ENCODE measurements at regions not wholly inside any gene's neighbourhood (a gene's known extent, or its start where the extent isn't known, plus 50 kb on each side); places are given as distances from the start of the nearest gene placed in this dataset.

DNA sequence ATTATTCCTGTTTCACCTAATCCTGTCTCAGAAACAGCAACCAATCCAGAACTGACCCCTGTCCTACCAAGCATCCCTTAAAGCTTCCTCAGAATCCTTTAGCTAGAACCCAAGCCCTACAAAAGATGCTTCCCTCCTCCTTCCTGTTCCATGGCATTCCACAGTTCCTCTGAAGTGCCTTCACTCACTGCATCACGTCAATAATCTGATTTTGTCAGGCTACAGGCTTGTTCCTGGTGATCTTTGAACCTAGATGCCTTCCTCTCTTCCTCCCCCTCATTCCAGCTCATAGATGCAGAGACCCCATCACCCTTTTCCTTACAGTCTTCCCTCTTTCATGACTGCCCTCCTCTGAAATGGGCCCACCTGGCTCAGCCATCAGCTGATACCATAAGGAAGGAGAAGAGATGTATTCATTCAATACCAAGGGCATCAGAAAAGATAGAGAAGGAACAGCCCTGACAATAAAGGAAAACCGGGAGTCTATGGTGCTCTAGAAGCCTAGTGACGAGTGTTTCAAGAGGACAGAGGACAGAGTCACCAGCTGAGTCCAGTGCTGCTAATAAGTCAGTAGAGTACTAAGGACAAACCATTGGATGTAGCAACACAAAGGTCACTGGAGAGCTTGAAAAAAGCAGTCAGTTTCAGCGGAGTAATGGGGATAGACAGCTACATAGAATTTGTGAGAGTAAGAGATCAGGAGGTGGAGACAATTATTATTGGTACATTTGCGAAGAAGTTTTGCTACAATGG is 62.5 kb upstream of the SPDEF start:
- H3K27me3 Mint-ChIP-seq (ENCODE audit: unreplicated experiment) = no peaks in the 10 kb centered on the region
- TF ChIP-seq, protein P1, sequence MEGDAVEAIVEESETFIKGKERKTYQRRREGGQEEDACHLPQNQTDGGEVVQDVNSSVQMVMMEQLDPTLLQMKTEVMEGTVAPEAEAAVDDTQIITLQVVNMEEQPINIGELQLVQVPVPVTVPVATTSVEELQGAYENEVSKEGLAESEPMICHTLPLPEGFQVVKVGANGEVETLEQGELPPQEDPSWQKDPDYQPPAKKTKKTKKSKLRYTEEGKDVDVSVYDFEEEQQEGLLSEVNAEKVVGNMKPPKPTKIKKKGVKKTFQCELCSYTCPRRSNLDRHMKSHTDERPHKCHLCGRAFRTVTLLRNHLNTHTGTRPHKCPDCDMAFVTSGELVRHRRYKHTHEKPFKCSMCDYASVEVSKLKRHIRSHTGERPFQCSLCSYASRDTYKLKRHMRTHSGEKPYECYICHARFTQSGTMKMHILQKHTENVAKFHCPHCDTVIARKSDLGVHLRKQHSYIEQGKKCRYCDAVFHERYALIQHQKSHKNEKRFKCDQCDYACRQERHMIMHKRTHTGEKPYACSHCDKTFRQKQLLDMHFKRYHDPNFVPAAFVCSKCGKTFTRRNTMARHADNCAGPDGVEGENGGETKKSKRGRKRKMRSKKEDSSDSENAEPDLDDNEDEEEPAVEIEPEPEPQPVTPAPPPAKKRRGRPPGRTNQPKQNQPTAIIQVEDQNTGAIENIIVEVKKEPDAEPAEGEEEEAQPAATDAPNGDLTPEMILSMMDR (IDR thresholded peaks at IDR 0.05) = no peak
- H3K36me3 Mint-ChIP-seq (ENCODE audit: unreplicated experiment) = no peaks in the 10 kb centered on the region
- H3K4me3 Mint-ChIP-seq (ENCODE audit: unreplicated experiment) = no peak overlapping the region
- no peaks in the 10 kb centered on the region for H3K9me3 Mint-ChIP-seq (ENCODE audit: unreplicated experiment)
- H3K4me1 Mint-ChIP-seq (ENCODE audit: unreplicated experiment) = peaks cover 4% of the 10 kb centered on the region
- H3K27ac Mint-ChIP-seq (ENCODE audit: unreplicated experiment) = no peak overlapping the region
- no peak for DNase-seq (ENCODE audit: extremely low spot score, unreplicated experiment)

DNA sequence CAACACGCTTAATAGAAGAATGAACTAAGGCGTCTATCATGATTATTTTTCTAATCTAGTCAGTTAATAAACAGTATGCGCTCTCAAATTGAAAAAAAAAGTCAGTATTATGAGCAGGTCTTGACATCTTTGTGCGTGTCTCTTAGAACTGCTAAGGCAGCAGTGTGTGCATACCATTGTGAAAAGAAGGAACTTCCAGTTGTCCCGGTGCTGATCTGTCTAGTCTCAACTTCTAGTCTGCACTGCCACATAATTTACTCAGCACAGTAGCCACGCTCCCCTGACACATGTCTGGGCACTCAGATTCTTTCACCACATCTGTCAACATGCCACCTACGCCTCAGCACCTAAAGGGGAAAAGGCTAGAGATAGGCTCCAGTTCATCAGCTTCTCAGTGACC is 61.1 kb upstream of the SPDEF start:
- no peak overlapping the region for H3K27ac Mint-ChIP-seq (ENCODE audit: unreplicated experiment)
- TF ChIP-seq, protein P1 (IDR thresholded peaks at IDR 0.05) = no peak
- peaks cover 4% of the 10 kb centered on the region for H3K4me1 Mint-ChIP-seq (ENCODE audit: unreplicated experiment)
- DNase-seq (ENCODE audit: extremely low spot score, unreplicated experiment) = no peak
- no peak overlapping the region for H3K4me3 Mint-ChIP-seq (ENCODE audit: unreplicated experiment)
- no peaks in the 10 kb centered on the region for H3K27me3 Mint-ChIP-seq (ENCODE audit: unreplicated experiment)
- H3K36me3 Mint-ChIP-seq (ENCODE audit: unreplicated experiment) = no peaks in the 10 kb centered on the region
- H3K9me3 Mint-ChIP-seq (ENCODE audit: unreplicated experiment) = no peaks in the 10 kb centered on the region

DNA sequence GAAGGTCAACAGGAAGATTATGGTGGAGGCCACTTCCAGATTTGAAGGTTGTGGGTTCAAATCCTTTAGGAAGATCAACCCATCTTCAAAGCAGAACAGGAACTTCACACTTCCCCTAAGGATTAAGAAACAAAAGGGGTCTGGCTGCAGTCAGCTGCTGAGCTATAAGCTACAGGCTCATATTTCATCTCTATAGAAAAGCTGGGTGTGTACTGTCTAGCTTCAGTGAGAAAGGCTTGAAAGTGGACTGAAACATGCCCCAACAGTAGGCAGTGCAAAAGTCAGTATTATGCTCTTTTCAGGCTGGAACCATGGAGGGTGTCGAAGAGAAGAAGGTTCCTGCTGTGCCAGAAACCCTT is 60.1 kb upstream of the SPDEF start:
- H3K36me3 Mint-ChIP-seq (ENCODE audit: unreplicated experiment) = no peaks in the 10 kb centered on the region
- H3K27ac Mint-ChIP-seq (ENCODE audit: unreplicated experiment) = peak overlapping the region; percentile 67
- H3K27me3 Mint-ChIP-seq (ENCODE audit: unreplicated experiment) = no peaks in the 10 kb centered on the region
- DNase-seq (ENCODE audit: extremely low spot score, unreplicated experiment) = no peak
- peaks cover 8% of the 10 kb centered on the region for H3K4me1 Mint-ChIP-seq (ENCODE audit: unreplicated experiment)
- no peaks in the 10 kb centered on the region for H3K9me3 Mint-ChIP-seq (ENCODE audit: unreplicated experiment)
- no peak overlapping the region for H3K4me3 Mint-ChIP-seq (ENCODE audit: unreplicated experiment)
- TF ChIP-seq, protein P1 (IDR thresholded peaks at IDR 0.05) = no peak

DNA sequence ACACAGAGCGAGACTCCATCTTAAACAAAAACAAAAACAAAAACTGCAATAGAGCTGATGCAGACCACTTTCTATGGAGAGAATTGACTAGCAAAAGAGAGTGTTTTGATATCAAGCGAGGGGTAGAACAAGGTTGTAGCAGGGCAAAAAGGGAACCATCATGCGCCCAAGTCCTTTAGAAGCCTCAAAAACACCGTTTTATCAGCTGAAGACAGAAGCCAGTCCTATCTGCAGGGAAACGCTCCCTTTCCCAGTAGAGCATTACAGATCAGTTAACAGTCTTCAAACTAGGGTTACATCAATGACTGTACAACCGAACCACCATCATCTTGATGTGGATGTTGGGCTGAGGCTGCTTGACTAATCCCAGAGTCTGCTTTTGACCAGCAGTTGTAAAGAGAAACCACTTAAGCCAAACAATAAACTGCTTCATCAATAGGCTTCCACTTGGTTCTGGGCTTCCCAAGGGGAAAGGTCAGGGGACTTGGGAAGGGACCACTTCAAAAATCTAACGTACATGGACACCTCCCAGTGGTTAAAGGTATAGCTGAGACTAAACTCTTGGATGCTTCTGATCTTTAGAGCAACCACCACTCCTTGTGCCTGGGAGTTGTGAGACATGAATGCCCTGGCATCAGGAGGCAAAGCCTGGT is 59.6 kb upstream of the SPDEF start:
- DNase-seq (ENCODE audit: extremely low spot score, unreplicated experiment) = no peak
- no peak overlapping the region for H3K4me3 Mint-ChIP-seq (ENCODE audit: unreplicated experiment)
- no peaks in the 10 kb centered on the region for H3K9me3 Mint-ChIP-seq (ENCODE audit: unreplicated experiment)
- H3K4me1 Mint-ChIP-seq (ENCODE audit: unreplicated experiment) = peaks cover 11% of the 10 kb centered on the region
- H3K27me3 Mint-ChIP-seq (ENCODE audit: unreplicated experiment) = no peaks in the 10 kb centered on the region
- H3K27ac Mint-ChIP-seq (ENCODE audit: unreplicated experiment) = no peak overlapping the region
- TF ChIP-seq, protein P1 (IDR thresholded peaks at IDR 0.05) = no peak
- H3K36me3 Mint-ChIP-seq (ENCODE audit: unreplicated experiment) = no peaks in the 10 kb centered on the region

DNA sequence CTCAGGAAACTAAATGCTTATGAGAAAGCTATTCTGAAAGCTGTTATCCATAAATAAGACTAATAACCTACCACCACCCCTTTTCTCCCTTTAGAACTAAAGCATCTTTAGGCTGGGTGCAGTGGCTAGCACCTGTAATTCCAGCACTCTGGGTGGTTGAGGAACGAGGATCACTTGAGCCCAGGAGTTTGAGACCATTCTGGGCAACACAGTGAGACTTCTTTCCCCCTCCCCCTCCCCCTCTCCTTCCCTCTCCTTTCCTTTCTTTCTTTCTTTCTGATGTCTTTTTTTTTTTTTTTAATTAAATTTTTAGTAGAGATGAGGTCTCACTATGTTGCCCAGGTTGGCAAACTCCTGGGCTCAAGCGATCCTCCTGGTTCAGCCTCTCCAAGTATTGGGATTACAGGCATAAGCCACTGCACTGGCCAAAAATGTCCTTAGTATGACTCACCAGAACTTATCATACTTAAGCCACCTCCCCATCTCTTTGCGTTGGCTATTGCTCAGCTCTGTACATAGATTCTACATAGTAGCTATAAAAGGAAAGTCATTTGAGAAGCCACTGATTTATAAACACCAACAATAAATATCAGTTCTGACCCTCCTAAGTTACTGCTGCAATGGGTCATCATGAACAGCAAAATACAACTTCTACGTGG is 54.8 kb upstream of the SPDEF start:
- peaks cover 22% of the 10 kb centered on the region for H3K4me1 Mint-ChIP-seq (ENCODE audit: unreplicated experiment)

More for the DNA sequence above, 54.8 kb upstream of the SPDEF start:
- Mint-ChIP-seq H3K36me3 (ENCODE audit: unreplicated experiment) (no peaks in the 10 kb centered on the region), H3K4me3 (ENCODE audit: unreplicated experiment) (no peak overlapping the region), H3K27ac (ENCODE audit: unreplicated experiment) (no peak overlapping the region), H3K9me3 (ENCODE audit: unreplicated experiment) (no peaks in the 10 kb centered on the region), H3K27me3 (ENCODE audit: unreplicated experiment) (no peaks in the 10 kb centered on the region)
- no peak for DNase-seq (ENCODE audit: extremely low spot score, unreplicated experiment)
- TF ChIP-seq, protein P1 (IDR thresholded peaks at IDR 0.05) = no peak
